SK-N-SH (cell line): ENCODE measurements at regions not wholly inside any gene's neighbourhood (a gene's known extent, or its start where the extent isn't known, plus 50 kb on each side); places are given as distances from the start of the nearest gene placed in this dataset.

ENCODE experiments used
- CTCF ChIA-PET: fragments of 300-600, 350-600 bp; formaldehyde crosslinking; extraction: SDS; loops from one replicate; lab custom pipeline; 2021; lab: Yijun Ruan, JAX
- POLR2A ChIA-PET: fragments of 350-600 bp; sonication (Branson Sonifier 250); formaldehyde crosslinking; extraction: SDS; loops from one replicate; lab custom pipeline; 2020; ENCODE audit warnings: antibody characterized with exemption, inconsistent platforms; lab: Yijun Ruan, JAX
- DNase-seq: peaks from one replicate; pipeline ENCODE4 v3.0.0; 2012
- H2AFZ ChIP-seq: fragments of 200-600 bp; sonication (generic); 2 replicates; pipeline ENCODE4 v1.8.1; 2016; ENCODE audit warnings: antibody characterized with exemption, mild to moderate bottlenecking, low read depth
- H3F3A ChIP-seq: fragments of 200-600 bp; sonication (generic); replicated peaks from 2 replicates; pipeline ENCODE3; 2016; ENCODE audit warnings: antibody characterized with exemption, mild to moderate bottlenecking; ENCODE audit not compliant: insufficient read depth
- H3K27ac ChIP-seq, 2 experiments: fragments of 200-500 bp in 1 of 2; fragments of 200-600 bp in 1 of 2; sonication (Bioruptor generic) in 1 of 2; sonication (generic), shearing (Covaris generic) in 1 of 2; 2 replicates each; pipeline versions ENCODE4 v1.5.1 to v1.6.1; 2014 to 2016; ENCODE audit warnings: low read depth in 2 of 2, inconsistent platforms in 1 of 2, low read length in 1 of 2, mild to moderate bottlenecking in 1 of 2, mixed read lengths in 1 of 2
- H3K27me3 ChIP-seq: fragments of 200-600 bp; sonication (generic), shearing (Covaris generic); 2 replicates; pipeline ENCODE4 v1.6.1; 2016; ENCODE audit warnings: mixed run types; ENCODE audit not compliant: insufficient read depth
- H3K36me3 ChIP-seq, 2 experiments: fragments of 200-500 bp in 1 of 2; fragments of 200-600 bp in 1 of 2; sonication (Bioruptor generic) in 1 of 2; sonication (generic) in 1 of 2; replicated peaks in 1 of 2; 2 replicates each; pipeline versions ENCODE3 to v1.5.1; 2014 to 2016; ENCODE audit warnings: low read length in 1 of 2, mild to moderate bottlenecking in 1 of 2; ENCODE audit not compliant: insufficient read depth in 2 of 2, control insufficient read depth in 1 of 2
- H3K4me1 ChIP-seq, 2 experiments: fragments of 200-500 bp in 1 of 2; fragments of 200-600 bp in 1 of 2; sonication (Bioruptor generic) in 1 of 2; sonication (generic), shearing (Covaris generic) in 1 of 2; 2 replicates each; pipeline versions ENCODE4 v1.5.1 to v1.6.1; 2014 to 2016; ENCODE audit warnings: low read depth in 1 of 2, low read length in 1 of 2, mixed run types in 1 of 2; ENCODE audit not compliant: insufficient read depth in 2 of 2, control insufficient read depth in 1 of 2
- H3K4me2 ChIP-seq: fragments of 200-600 bp; sonication (generic), shearing (Covaris generic); 2 replicates; pipeline ENCODE4 v1.6.1; 2017; ENCODE audit warnings: mixed run types
- H3K4me3 ChIP-seq, 2 experiments: fragments of 200-500 bp in 1 of 2; fragments of 200-600 bp in 1 of 2; sonication (Bioruptor generic) in 1 of 2; sonication (generic), shearing (Covaris generic) in 1 of 2; 2 replicates each; pipeline versions ENCODE4 v1.5.1 to v1.8.1; 2014 to 2016; ENCODE audit warnings: low read depth in 2 of 2, inconsistent platforms in 1 of 2, low read length in 1 of 2, mild to moderate bottlenecking in 1 of 2, mixed read lengths in 1 of 2, moderate library complexity in 1 of 2
- H3K79me2 ChIP-seq: fragments of 200-600 bp; sonication (generic); 2 replicates; pipeline ENCODE4 v1.8.1; 2017; ENCODE audit warnings: mild to moderate bottlenecking; ENCODE audit not compliant: insufficient read depth
- H3K9ac ChIP-seq: fragments of 200-600 bp; sonication (generic); 2 replicates; pipeline ENCODE4 v1.6.1; 2017; ENCODE audit warnings: mixed run types
- H3K9me2 ChIP-seq: fragments of 200-600 bp; sonication (generic); 2 replicates; pipeline ENCODE4 v1.6.1; 2017; ENCODE audit warnings: mixed run types
- H3K9me3 ChIP-seq: fragments of 200-600 bp; sonication (generic); 2 replicates; pipeline ENCODE4 v1.6.1; 2017; ENCODE audit warnings: mixed run types, mild to moderate bottlenecking, moderate library complexity
- H4K20me1 ChIP-seq: fragments of 200-600 bp; sonication (generic); 2 replicates; pipeline ENCODE4 v1.6.1; 2017; ENCODE audit warnings: mild to moderate bottlenecking, mixed run types; ENCODE audit not compliant: insufficient read depth
- ELF1 ChIP-seq: IDR thresholded peaks from 2 replicates; pipeline ENCODE4 v1.4.0; 2012
- EP300 ChIP-seq, 2 experiments: IDR thresholded peaks; 2 replicates each; pipeline versions ENCODE4 v1.4.0 to v1.6.1; 2012; ENCODE audit warnings: borderline replicate concordance in 1 of 2, low read depth in 1 of 2, low read length in 1 of 2
- FOXJ3 ChIP-seq: sonication (generic); formaldehyde crosslinking; IDR thresholded peaks from 2 replicates; pipeline ENCODE4 v1.5.1; 2020; ENCODE audit warnings: mild to moderate bottlenecking, missing genetic modification reagents
- GABPA ChIP-seq: IDR thresholded peaks from 2 replicates; pipeline ENCODE4 v1.4.0; 2012; ENCODE audit warnings: low read depth, mild to moderate bottlenecking
- GATA2 ChIP-seq: sonication (generic); formaldehyde crosslinking; IDR thresholded peaks from 2 replicates; pipeline ENCODE4 v1.5.0; 2020; ENCODE audit warnings: mild to moderate bottlenecking, missing genetic modification reagents
- JUND ChIP-seq: IDR thresholded peaks from 2 replicates; pipeline ENCODE4 v1.4.0; 2012
- NFIC ChIP-seq: IDR thresholded peaks from 2 replicates; pipeline ENCODE4 v1.4.0; 2012; ENCODE audit warnings: borderline replicate concordance
- POLR2AphosphoS5 ChIP-seq: IDR thresholded peaks from 2 replicates; pipeline ENCODE4 v1.6.1; 2012; ENCODE audit warnings: low read depth, low read length
- RAD21 ChIP-seq: IDR thresholded peaks from 2 replicates; pipeline ENCODE4 v1.6.1; 2012; ENCODE audit warnings: mild to moderate bottlenecking, low read length
- SIN3A ChIP-seq: IDR thresholded peaks from 2 replicates; pipeline ENCODE4 v1.6.1; 2012; ENCODE audit warnings: low read depth, mild to moderate bottlenecking, low read length, moderate library complexity, borderline replicate concordance
- SMC3 ChIP-seq: IDR thresholded peaks from 2 replicates; pipeline ENCODE4 v1.6.1; 2012; ENCODE audit warnings: low read depth, low read length, improper control_type of control experiment
- TCF12 ChIP-seq: IDR thresholded peaks from 2 replicates; pipeline ENCODE4 v1.4.0; 2012
- TEAD4 ChIP-seq: IDR thresholded peaks from 2 replicates; pipeline ENCODE4 v1.4.0; 2012; ENCODE audit warnings: mild to moderate bottlenecking, borderline replicate concordance; ENCODE audit not compliant: insufficient read depth
- WGBS: methylation state at CpG from one replicate; pipeline ENCODE4 v1.1.6; 2017; ENCODE audit warnings: low lambda C conversion rate; 5-methylcytosine and 5-hydroxymethylcytosine counted together
- TF ChIP-seq, protein P1 (sequence below): IDR thresholded peaks from 2 replicates; pipeline ENCODE4 v1.4.0; 2012; ENCODE audit warnings: low read depth, borderline replicate concordance
- TF ChIP-seq, protein P2 (sequence below): fragments of 150-350 bp; IDR thresholded peaks from 2 replicates; pipeline ENCODE4 v1.6.1; 2017; ENCODE audit warnings: antibody characterized with exemption, low read length, low read depth, borderline replicate concordance
- TF ChIP-seq, protein P3 (sequence below): fragments of 150-350 bp; IDR thresholded peaks from 2 replicates; pipeline ENCODE4 v1.6.1; 2016; ENCODE audit warnings: mild to moderate bottlenecking, low read depth, low read length

DNA sequence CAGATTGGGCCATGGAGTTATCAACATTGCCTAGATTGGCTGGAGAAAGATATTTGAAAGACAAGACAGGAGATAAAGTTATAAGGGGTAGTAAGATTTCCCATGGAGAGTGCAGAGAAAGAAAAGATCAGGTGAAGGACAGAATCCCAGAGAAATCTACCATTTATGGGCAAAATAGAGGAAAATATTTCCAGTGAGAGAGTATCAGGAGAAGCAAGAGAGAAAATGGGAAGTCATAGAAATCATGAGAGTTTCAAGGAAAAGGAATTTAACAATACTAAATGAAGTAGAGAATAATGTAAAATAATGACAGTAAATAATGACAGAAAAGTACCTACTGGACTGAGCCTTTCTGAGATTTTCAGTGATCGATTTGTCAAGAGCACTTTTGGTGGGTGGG lies 447.6 kb upstream of the CHST9 start:
- TF ChIP-seq EP300 (IDR thresholded peaks at IDR 0.05; ENCODE audit: borderline replicate concordance in 1 of 2, low read depth in 1 of 2, low read length in 1 of 2) (no peak), GABPA (no peak), GATA2 (CRISPR knock-in tag) (no peak), RAD21 (no peak), TEAD4 (no peak), SIN3A (no peak), FOXJ3 (CRISPR knock-in tag) (no peak), POLR2AphosphoS5 (no peak), JUND (no peak), NFIC (no peak)
- TF ChIP-seq, protein P1, sequence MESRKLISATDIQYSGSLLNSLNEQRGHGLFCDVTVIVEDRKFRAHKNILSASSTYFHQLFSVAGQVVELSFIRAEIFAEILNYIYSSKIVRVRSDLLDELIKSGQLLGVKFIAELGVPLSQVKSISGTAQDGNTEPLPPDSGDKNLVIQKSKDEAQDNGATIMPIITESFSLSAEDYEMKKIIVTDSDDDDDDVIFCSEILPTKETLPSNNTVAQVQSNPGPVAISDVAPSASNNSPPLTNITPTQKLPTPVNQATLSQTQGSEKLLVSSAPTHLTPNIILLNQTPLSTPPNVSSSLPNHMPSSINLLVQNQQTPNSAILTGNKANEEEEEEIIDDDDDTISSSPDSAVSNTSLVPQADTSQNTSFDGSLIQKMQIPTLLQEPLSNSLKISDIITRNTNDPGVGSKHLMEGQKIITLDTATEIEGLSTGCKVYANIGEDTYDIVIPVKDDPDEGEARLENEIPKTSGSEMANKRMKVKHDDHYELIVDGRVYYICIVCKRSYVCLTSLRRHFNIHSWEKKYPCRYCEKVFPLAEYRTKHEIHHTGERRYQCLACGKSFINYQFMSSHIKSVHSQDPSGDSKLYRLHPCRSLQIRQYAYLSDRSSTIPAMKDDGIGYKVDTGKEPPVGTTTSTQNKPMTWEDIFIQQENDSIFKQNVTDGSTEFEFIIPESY, result no peak
- peaks cover 0 to 2% of the 10 kb centered on the region in 2 experiments; a peak in 1 of 4 replicates for H3K4me1 ChIP-seq
- no peak for DNase-seq
- no peaks in the 10 kb centered on the region; the same call in 1 of the 2 replicates for H3K27me3 ChIP-seq
- H2AFZ ChIP-seq, result no peak overlapping the region
- H3K4me2 ChIP-seq, result no peak overlapping the region
- POLR2A ChIA-PET, result no interaction called here
- H3K9ac ChIP-seq, result no peak overlapping the region
- H3K9me2 ChIP-seq, result no peaks in the 10 kb centered on the region
- no peaks in the 10 kb centered on the region for H3F3A ChIP-seq
- no peak overlapping the region for H3K27ac ChIP-seq
- no peaks in the 10 kb centered on the region for H3K36me3 ChIP-seq
- H3K9me3 ChIP-seq, result no peaks in the 10 kb centered on the region
- WGBS, result 42% methylated on average over 1 of the region's 1 CpG
- CTCF ChIA-PET, result interaction anchor here (0.6 kb wide), 1 partner anchor 24 kb away, joined by 3 read pairs; no protein-coding TSS in a partner anchor
- H3K4me3 ChIP-seq, result no peak overlapping the region
- no peaks in the 10 kb centered on the region for H3K79me2 ChIP-seq
- H4K20me1 ChIP-seq, result no peaks in the 10 kb centered on the region

DNA sequence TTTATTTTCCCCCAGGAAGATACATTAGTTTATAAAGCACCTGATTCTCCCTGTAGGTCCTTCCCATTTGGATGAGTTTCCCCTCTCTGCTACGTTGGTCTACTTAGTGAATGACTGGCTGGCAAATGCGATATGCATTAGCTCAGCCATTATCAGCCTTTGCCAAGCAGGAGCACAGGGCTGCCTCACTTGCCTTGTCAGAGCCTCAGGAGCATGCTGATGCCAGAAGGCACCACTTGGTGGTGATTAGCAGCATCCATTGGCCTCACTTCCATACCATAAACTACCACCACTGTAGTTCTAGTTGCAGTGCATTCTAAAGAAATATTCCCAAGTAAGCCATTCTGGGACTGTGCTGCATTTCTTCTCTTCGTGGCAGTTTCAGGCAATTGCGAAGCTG lies 442.8 kb upstream of the CHST9 start:
- no peaks in the 10 kb centered on the region for H3F3A ChIP-seq
- H3K9ac ChIP-seq, result no peak overlapping the region
- H3K4me3 ChIP-seq, result no peak overlapping the region
- H3K9me3 ChIP-seq, result no peaks in the 10 kb centered on the region
- H4K20me1 ChIP-seq, result no peaks in the 10 kb centered on the region
- H3K36me3 ChIP-seq, result no peaks in the 10 kb centered on the region
- WGBS, result 55% methylated on average over 4 of the region's 4 CpGs
- no peak overlapping the region for H3K4me2 ChIP-seq
- H3K79me2 ChIP-seq, result no peaks in the 10 kb centered on the region
- H3K27ac ChIP-seq, result no peak overlapping the region
- peaks cover 0 to 2% of the 10 kb centered on the region in 2 experiments; a peak in 2 of 4 replicates for H3K4me1 ChIP-seq
- ChIA-PET CTCF (interaction anchor here (0.5 kb wide), 1 partner anchor 1251 kb away, joined by 3 read pairs; no protein-coding TSS in a partner anchor), POLR2A (no interaction called here)
- TF ChIP-seq, protein P2, sequence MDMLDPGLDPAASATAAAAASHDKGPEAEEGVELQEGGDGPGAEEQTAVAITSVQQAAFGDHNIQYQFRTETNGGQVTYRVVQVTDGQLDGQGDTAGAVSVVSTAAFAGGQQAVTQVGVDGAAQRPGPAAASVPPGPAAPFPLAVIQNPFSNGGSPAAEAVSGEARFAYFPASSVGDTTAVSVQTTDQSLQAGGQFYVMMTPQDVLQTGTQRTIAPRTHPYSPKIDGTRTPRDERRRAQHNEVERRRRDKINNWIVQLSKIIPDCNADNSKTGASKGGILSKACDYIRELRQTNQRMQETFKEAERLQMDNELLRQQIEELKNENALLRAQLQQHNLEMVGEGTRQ, result no peak
- TF ChIP-seq ELF1 (no peak), SMC3 (no peak), TCF12 (no peak)
- TF ChIP-seq, protein P3, sequence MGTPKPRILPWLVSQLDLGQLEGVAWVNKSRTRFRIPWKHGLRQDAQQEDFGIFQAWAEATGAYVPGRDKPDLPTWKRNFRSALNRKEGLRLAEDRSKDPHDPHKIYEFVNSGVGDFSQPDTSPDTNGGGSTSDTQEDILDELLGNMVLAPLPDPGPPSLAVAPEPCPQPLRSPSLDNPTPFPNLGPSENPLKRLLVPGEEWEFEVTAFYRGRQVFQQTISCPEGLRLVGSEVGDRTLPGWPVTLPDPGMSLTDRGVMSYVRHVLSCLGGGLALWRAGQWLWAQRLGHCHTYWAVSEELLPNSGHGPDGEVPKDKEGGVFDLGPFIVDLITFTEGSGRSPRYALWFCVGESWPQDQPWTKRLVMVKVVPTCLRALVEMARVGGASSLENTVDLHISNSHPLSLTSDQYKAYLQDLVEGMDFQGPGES, result no peak
- no peaks in the 10 kb centered on the region for H3K9me2 ChIP-seq
- H2AFZ ChIP-seq, result no peak overlapping the region
- H3K27me3 ChIP-seq, result no peaks in the 10 kb centered on the region; the same call in 1 of the 2 replicates
- DNase-seq, result no peak
